MCF 10A (cell line): ENCODE measurements at regions not wholly inside any gene's neighbourhood (a gene's known extent, or its start where the extent isn't known, plus 50 kb on each side); places are given as distances from the start of the nearest gene placed in this dataset.

Source experiments
- BruUV-seq: library from RNA; stranded (reverse); fragments of 400-500 nt; replicated peaks from 2 replicates; lab custom pipeline; 2021; lab: Mats Ljungman, UMichigan
- CTCF ChIA-PET: fragments of 300-600 bp; sonication (Branson Sonifier 250); formaldehyde crosslinking; extraction: SDS; loops from one replicate; lab custom pipeline; 2021; ENCODE audit warnings: antibody characterized with exemption, inconsistent platforms; lab: Yijun Ruan, JAX
- POLR2A ChIA-PET: fragments of 300-600, 350-650 bp; sonication (Branson Sonifier 250); formaldehyde crosslinking; extraction: SDS; loops from one replicate; lab custom pipeline; 2020; ENCODE audit warnings: antibody characterized with exemption, inconsistent platforms; lab: Yijun Ruan, JAX
- DNase-seq: peaks from one replicate; pipeline ENCODE4 v3.0.0-alpha.2; 2018; ENCODE audit not compliant: unreplicated experiment
- H3K27ac Mint-ChIP-seq: one replicate; pipeline ENCODE4 v1.8.0; 2022; ENCODE audit warnings: mild to moderate bottlenecking, low read depth, mixed read lengths; ENCODE audit not compliant: unreplicated experiment
- H3K27me3 Mint-ChIP-seq: one replicate; pipeline ENCODE4 v1.8.0; 2022; ENCODE audit warnings: mixed read lengths; ENCODE audit not compliant: insufficient read depth, unreplicated experiment
- H3K36me3 Mint-ChIP-seq: one replicate; pipeline ENCODE4 v1.8.0; 2022; ENCODE audit warnings: mild to moderate bottlenecking, moderate library complexity, mixed read lengths; ENCODE audit not compliant: insufficient read depth, unreplicated experiment
- H3K4me1 Mint-ChIP-seq: one replicate; pipeline ENCODE4 v1.8.0; 2022; ENCODE audit warnings: mixed read lengths; ENCODE audit not compliant: insufficient read depth, unreplicated experiment
- H3K4me3 Mint-ChIP-seq: one replicate; pipeline ENCODE4 v1.8.0; 2022; ENCODE audit warnings: mild to moderate bottlenecking, moderate library complexity, mixed read lengths; ENCODE audit not compliant: unreplicated experiment
- H3K9me3 Mint-ChIP-seq: one replicate; pipeline ENCODE4 v1.8.0; 2022; ENCODE audit warnings: mixed read lengths; ENCODE audit not compliant: unreplicated experiment
- CTCF ChIP-seq: fragments of 200-600 bp; IDR thresholded peaks from one replicate; pipeline ENCODE4 v1.8.0; 2022; ENCODE audit warnings: antibody characterized with exemption, mild to moderate bottlenecking; ENCODE audit not compliant: unreplicated experiment
- intact Hi-C: fragments of 100-400 bp; cut with micrococcal nuclease; formaldehyde crosslinking; loops from 2 replicates; pipeline ENCODE4 v1.14.1; 2022

- no peak overlapping the region for H3K4me3 Mint-ChIP-seq
- intact Hi-C loops: no loop called here
- H3K27me3 Mint-ChIP-seq: no peaks in the 10 kb centered on the region
- H3K36me3 Mint-ChIP-seq: no peaks in the 10 kb centered on the region
- no peak for TF ChIP-seq CTCF
- no peak overlapping the region for H3K27ac Mint-ChIP-seq
- CTCF ChIA-PET: no interaction called here
- no peaks in the 10 kb centered on the region for H3K4me1 Mint-ChIP-seq
- no TSS peak for BruUV-seq
- H3K9me3 Mint-ChIP-seq: peaks cover 7% of the 10 kb centered on the region
- DNase-seq: no peak
- POLR2A ChIA-PET: no interaction called here
Measured at GRCh38 chr2:143877056-143877455, 642.9 kb downstream of the ZEB2 start.

- Mint-ChIP-seq H3K36me3 (no peaks in the 10 kb centered on the region), H3K27me3 (no peaks in the 10 kb centered on the region), H3K27ac (no peak overlapping the region), H3K4me1 (no peaks in the 10 kb centered on the region), H3K9me3 (peaks cover 15% of the 10 kb centered on the region), H3K4me3 (no peak overlapping the region)
- CTCF ChIA-PET: no interaction called here
- no peak for TF ChIP-seq CTCF
- no peak for DNase-seq
- no TSS peak for BruUV-seq
- POLR2A ChIA-PET: no interaction called here
- intact Hi-C loops: no loop called here
Measured at GRCh38 chr2:143875295-143876233, 644.4 kb downstream of the ZEB2 start.

- Mint-ChIP-seq H3K4me1 (no peaks in the 10 kb centered on the region), H3K27me3 (no peaks in the 10 kb centered on the region), H3K4me3 (no peak overlapping the region), H3K9me3 (peaks cover 21% of the 10 kb centered on the region), H3K36me3 (no peaks in the 10 kb centered on the region), H3K27ac (no peak overlapping the region)
- POLR2A ChIA-PET: no interaction called here
- BruUV-seq: no TSS peak
- CTCF ChIA-PET: no interaction called here
- DNase-seq: no peak
- no peak for TF ChIP-seq CTCF
- intact Hi-C loops: no loop called here
Measured at GRCh38 chr2:143873886-143874285, 646.0 kb downstream of the ZEB2 start.

- Mint-ChIP-seq H3K4me1 (no peaks in the 10 kb centered on the region), H3K4me3 (no peak overlapping the region), H3K9me3 (peaks cover 21% of the 10 kb centered on the region), H3K36me3 (no peaks in the 10 kb centered on the region), H3K27me3 (no peaks in the 10 kb centered on the region), H3K27ac (no peak overlapping the region)
- DNase-seq: no peak
- ChIA-PET CTCF (interaction anchor here (0.8 kb wide), 1 partner anchor 10 kb away, joined by 4 read pairs; no protein-coding TSS in a partner anchor), POLR2A (no interaction called here)
- no peak for TF ChIP-seq CTCF
- intact Hi-C loops: no loop called here
- BruUV-seq: no TSS peak
Measured at GRCh38 chr2:143870696-143871095, 649.2 kb downstream of the ZEB2 start.
